ENCODE measurements at regions not wholly inside any gene's neighbourhood (a gene's known extent, or its start where the extent isn't known, plus 50 kb on each side); places are given as distances from the start of the nearest gene placed in this dataset.

DNA sequence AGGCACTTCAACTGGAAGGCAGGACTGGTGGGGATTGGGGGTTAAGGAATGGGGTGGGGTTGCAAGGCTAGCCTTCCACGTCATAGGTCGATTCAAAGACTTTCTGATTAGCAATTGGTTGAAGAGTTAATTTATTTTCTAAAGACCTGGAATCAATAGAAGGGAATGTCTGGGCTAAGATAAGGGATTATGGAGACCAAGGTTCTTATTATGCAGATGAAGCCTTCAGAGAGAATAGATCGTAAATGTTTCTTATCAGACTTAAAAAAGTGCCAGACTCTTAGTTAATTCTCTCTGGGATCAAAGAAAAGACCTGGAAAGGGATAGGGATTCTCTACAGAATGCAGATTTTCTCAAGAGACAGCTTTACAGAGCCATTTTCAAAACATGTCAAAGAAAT is 368.0 kb upstream of the DLGAP1 start:
- TF ChIP-seq CTCF (IDR thresholded peaks at IDR 0.05; ENCODE audit: low read depth, low read length, missing input control) (no peak), SP1 (IDR thresholded peaks at IDR 0.05) (no peak), MAX (IDR thresholded peaks at IDR 0.05) (no peak), YY1 (IDR thresholded peaks at IDR 0.05) (no peak), RAD21 (IDR thresholded peaks at IDR 0.05) (no peak)
- TF ChIP-seq, protein P1, sequence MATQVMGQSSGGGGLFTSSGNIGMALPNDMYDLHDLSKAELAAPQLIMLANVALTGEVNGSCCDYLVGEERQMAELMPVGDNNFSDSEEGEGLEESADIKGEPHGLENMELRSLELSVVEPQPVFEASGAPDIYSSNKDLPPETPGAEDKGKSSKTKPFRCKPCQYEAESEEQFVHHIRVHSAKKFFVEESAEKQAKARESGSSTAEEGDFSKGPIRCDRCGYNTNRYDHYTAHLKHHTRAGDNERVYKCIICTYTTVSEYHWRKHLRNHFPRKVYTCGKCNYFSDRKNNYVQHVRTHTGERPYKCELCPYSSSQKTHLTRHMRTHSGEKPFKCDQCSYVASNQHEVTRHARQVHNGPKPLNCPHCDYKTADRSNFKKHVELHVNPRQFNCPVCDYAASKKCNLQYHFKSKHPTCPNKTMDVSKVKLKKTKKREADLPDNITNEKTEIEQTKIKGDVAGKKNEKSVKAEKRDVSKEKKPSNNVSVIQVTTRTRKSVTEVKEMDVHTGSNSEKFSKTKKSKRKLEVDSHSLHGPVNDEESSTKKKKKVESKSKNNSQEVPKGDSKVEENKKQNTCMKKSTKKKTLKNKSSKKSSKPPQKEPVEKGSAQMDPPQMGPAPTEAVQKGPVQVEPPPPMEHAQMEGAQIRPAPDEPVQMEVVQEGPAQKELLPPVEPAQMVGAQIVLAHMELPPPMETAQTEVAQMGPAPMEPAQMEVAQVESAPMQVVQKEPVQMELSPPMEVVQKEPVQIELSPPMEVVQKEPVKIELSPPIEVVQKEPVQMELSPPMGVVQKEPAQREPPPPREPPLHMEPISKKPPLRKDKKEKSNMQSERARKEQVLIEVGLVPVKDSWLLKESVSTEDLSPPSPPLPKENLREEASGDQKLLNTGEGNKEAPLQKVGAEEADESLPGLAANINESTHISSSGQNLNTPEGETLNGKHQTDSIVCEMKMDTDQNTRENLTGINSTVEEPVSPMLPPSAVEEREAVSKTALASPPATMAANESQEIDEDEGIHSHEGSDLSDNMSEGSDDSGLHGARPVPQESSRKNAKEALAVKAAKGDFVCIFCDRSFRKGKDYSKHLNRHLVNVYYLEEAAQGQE (IDR thresholded peaks at IDR 0.05) = no peak

All from liver (tissue), 3 donors.